Activated naive CD4-positive, alpha-beta T cell treated with Interleukin-2 at 50 U/mL for 16 hours (primary cell): ENCODE measurements at regions not wholly inside any gene's neighbourhood (a gene's known extent, or its start where the extent isn't known, plus 50 kb on each side); places are given as distances from the start of the nearest gene placed in this dataset.

Experiments
- DNase-seq: peaks from one replicate; pipeline ENCODE4 v3.0.0-alpha.2; 2020

DNA sequence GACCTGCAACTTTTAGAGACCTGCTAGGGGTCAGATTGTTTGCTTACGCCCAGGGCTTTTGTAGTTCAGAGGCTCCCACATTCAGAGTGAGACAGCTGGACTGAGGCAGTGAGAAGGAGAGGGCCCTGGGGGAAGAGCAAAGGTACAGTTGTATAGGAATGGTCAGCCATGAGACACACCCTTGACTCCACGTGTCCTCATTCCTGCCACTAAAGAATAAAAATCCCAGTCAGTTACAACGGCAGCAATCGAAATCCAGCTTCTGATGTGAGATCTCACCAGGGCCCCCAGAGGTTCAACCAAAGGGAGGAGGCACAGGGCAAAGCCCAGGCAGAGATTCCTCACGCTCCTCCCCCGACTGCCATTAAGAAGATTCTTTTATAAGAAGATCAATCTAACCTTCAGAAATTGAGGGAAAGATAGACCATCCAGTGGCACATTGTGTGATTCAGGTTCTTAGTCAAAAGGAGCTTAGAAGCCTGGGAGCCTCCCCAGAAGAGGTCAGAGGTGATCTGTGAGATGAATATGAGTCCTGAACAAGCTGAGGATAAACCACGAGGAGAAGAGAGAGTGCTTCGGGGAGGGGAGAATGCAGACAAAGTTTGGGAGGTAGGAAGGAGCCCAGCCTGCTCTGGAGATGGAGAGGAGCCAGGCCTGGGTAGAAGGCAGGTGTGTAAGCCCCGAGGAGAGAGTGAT is 317.0 kb downstream of the CYP26B1 start:
- no peak for DNase-seq

DNA sequence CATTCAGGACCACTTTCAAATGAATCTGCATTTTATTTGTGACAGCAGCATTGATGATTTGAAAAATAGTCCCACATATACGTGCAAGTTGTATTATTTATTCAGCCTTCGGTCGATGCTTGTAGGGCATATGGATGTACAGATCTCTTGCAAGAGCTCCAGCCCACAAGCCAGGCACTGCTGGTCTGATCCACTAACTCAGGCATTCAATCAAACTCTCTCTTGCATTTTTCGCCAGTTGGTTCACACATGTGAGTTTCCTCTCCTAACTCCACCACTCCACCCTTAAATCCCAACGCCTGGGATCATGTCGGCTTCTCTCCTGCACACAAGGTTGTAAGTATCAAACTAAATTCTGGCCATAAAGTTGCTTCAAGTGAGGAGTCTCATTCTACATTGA is 318.7 kb downstream of the CYP26B1 start:
- DNase-seq = no peak

DNA sequence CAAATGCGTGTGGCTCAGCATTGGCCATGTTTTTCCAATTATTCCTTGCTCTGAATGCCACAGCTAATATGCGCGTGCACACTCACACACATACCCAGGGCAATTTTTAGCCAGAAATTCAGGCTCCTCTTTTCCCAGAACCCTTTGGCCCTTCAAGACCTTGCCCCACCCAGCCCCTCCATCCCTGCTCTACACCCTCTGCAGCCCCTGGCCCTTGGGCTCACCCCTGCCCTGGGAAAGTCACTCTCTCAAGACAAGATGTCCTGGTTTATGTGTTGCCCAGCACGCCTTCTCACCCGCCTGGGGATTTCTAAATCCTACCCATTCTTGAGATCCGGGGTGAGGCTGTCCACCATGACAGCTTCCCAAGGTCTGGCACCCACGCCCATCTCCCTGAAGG is 319.7 kb downstream of the CYP26B1 start:
- no peak for DNase-seq

DNA sequence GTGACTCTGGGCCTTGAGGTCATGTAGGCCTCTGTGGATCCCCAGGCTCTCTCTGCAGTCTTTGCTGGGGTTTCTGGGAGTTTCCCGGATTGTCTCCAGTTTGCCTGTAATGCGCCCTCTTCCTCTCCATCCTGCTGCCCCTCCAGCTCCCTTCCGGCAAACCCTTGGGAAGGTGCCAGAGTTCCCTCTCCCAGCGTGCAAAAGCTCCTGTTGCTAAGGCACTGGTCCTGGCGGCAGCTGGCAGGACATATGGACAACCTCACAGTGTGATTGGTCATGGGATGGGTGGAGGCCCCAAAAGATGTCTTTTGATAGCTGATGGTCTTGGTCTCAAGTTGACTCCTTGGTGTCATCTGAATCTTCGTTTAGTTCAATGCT is 320.1 kb downstream of the CYP26B1 start:
- no peak for DNase-seq

DNA sequence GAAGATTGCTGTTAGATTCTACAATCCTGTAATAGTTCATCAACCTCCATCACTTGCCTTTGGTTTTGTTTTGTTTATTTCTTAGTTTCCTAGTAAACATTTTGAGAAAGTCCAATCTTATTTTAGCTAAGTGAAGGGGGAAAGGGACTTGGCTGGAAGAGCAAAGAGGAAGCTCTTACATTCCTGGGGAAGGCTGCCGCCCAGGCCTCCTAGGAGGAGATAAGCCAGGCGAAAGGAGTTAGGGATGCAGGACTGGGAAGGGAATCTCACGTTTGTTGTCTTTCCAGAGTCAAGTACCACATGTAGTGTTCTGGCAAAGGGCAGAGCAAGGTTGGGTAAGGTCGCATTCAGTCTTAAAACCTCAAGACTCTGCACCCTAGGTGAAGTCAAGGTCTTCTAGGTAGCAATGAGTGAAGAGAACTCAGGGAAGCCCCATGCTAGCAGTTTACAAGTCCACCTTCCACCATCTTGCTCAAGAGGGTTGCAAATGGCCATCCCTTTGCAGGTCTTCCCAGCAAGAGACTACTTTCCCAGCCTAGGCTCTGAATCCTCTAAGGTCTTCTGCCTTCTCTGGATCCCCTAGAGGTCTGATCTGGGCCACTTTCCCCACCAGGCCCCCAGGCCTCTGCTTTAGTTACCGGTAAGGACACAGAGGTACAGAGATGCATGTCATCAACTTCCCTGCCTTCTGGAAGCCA is 320.7 kb downstream of the CYP26B1 start:
- no peak for DNase-seq

DNA sequence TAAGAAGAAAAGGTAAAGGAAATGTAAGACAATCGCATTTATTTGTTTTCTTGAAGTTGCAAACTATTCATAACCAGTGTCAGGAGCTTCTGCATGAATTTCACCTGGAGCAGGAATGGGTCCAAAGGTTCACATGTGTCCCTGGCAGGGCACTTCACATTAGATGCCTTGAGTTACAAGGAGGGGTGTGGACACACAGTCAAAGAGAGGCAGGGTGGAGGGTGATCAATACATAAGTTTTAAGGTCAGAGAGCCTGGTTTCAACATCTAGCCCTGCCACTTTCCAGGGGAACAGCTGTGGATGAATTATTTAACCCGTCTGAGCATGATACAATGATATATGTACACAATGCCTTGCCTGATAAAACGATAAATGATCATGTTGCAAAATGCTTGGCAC is 321.4 kb downstream of the CYP26B1 start:
- DNase-seq = no peak

DNA sequence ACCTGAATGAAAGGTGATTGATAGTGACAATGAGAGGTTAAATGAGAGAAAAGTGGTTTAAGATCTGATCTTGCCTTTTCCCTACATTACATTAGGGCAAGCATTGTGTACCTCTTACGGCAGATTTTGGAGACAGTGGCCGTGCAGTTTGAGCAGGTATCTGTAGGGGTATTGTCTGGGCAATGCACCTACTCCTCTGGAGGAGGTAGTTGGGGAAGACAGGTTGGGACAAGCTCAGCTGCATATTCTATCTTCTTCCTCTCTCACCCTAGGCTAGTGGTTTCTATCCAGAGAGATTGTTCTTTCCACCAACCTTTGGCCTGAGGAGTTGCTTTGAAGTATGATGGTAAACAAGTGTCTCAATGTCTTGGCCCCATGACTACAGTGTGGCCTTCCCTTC is 323.2 kb downstream of the CYP26B1 start:
- no peak for DNase-seq

DNA sequence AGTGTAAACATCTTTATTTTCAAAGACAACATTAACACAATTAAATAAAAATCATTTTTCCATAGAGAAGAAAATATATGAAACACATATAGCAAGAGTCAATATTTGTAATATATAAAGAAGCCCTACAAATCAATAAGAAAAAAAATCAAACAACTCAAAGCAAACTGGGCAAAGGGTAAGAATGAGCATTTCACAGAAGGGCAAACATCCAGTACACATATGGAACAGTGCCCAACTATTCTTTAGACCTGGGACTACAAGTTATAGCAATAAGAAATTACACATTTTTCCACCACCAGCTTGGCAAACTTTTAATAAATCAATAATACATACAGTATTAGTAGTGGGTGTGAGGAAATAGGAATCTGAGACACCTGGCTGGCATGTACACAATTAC is 324.1 kb downstream of the CYP26B1 start:
- no peak for DNase-seq

DNA sequence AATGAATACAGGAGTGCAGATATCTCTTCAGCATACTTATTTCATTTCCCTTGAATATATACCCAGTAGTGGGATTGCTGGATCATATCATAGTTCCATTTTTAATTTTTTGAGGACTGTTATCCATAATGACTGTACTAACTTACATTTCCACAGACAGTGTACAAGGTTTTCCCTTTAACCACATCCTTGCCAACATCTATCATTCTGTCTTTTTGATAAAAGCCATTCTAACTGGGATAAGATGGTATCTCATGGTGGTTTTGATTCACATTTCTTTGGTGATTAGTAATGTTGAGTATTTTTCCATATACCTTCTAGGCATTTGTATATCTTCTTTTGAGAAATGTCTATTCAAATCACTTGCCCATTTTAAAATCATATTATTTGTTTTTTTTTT is 325.2 kb downstream of the CYP26B1 start:
- no peak for DNase-seq

DNA sequence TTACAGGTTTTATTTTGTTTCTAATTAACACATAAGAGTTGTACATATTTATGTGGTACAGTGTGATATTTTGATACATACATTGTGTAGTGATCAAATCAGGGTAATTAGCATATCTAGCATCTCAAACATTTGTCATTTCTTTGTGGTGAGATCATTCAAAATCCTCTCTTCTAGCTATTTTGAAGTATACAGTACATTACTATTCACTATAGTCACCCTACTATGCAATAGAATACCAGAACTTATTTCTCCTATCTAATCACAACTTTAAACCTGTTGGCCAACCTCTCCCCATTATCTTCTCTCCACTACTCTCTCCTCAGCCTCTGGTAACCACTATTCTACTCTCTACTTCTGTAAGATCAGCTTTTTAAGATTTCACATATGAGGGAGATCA is 325.8 kb downstream of the CYP26B1 start:
- DNase-seq = no peak

DNA sequence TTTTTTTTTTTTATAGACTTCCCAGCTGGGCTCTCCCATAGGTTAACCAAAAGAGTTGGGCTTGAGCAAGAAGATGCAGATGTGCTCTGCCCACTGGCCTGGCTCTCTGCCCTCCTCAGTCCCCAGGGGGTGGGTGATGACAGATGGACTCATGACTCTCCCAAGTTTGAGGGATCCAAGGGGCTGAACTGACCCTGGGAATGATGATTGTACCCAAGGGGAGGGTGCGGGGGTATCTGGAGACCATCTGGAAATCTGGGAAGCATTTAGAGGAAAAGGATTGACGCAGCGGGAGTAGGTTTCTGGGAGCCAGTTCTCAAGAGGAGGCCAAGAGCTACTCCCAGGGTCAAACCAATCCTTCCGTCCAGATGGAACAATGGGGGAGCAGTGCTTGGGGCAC is 330.8 kb downstream of the CYP26B1 start:
- no peak for DNase-seq

DNA sequence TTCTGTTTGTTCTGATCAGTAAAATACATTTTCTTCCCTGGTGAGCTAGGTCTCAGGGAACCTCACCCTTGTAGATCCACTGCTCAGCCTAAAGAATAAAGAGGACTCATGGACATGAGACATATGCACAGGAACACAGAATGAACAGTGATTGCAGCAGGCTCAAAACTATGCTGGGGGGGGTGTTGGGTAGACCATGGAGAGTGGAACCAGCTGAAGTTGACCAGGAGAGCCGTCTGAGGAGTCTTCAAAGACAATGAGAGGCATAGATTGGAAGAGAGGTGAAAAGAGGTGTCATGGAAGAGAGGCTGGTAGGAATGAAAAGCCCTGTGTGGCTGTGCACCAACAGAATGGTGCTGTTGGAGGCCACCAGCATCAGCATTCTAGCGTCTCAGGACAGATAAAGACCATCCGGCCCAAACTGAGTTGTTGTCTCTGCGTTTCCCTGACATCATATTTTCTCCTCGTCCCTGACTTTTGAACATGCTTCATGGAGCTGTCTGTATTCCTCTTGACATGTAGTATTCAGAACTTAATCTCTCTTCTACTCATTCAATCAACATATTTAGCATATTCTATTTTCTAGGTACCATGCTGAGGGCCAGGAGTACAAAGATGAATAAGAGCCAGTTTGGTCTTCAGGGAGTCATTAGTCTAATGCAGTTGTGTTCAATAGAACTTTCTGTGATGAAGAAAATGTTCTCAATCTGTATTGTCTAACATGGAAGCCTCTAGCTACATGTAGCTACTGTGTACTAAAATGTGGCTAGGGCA is 331.8 kb downstream of the CYP26B1 start:
- no peak for DNase-seq

DNA sequence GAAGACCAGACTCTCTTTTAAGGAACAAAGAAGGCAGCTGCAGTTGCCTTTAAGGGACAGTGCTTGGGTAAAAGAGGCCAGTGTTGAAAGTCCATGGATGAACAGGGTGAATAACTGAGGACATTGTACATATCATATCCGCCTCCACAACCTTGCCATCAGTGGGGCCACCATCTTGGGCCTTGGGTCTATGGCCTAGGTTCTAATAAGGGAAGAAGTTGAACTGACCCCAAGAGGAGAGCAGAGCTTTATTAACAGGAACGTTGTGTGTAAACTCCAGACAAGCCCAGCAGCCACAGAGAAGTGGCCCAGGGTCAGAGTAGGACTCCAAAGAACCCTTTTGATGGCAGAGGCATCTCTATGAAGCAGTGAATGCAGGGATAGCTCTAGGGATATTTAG is 332.8 kb downstream of the CYP26B1 start:
- DNase-seq = no peak

DNA sequence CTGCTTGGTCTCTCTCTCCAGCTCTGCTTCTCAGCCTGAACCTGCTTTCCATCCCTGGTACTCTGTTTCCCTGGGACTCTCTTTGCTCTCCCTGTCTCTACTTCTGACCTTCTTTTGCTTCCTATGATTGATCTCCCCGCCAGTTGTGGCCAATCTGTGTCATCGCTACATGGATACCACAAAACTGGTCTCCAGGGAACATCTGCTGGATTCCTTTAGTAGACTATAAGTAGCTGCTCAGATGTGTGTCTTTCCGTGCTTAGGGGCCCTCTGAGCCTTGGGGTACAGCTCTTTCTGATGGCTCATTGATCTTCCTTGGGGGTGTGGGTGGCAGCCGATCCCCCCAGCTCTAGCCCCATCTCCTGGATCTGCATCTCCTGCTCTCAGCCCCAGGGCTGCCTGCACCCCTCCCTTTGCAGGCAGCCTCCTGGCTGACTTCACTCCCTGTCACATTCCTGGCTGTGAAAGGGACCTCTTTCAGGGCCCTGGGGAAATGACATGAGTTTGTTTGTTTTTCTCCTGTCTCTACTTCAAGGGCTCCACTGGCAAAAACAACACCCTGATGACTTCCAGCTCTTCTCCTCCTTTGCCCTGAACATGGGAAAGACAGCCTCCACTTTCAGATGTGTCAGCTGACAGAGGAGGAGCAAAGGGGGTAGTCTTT is 333.7 kb downstream of the CYP26B1 start:
- no peak for DNase-seq

DNA sequence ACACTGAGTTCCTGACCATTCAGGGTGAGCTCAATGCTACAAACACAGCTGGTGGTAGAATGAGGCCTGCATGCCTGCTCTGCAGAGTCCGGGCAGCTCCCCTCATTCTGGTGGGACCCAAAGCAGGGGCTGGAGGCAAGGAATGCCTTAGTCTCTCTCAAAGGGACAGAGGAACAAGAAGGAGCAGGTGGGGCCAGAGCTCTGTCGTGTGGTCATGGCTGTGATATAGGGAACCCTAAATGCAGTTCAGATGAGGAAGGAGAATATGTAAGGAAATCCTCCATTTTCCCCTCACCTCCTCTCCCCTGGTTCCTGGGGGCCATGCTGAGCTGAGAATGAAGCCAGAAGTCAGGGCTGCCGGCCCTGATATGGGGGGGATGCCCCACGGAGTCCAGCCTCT is 334.3 kb downstream of the CYP26B1 start:
- no peak for DNase-seq

DNA sequence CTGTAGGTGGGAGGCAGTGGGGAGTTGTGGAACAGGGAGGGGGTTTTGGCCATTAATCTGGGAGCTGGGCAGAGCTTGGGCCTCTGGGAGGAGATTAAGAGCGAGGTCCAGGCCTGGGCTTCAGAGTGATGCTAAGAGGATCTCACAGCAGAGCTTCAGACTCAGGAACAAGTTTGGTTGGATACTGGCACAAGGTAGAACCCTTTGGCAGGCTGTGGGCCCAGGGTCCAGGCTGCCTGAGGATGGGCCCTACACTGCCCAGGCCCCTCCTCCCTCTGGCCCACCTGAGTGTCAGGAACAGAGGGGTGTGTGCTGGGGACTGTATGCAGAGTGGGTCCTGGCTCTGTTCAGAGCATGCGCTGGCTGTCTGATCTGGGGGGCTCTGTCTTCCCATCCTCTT is 334.9 kb downstream of the CYP26B1 start:
- DNase-seq = no peak

DNA sequence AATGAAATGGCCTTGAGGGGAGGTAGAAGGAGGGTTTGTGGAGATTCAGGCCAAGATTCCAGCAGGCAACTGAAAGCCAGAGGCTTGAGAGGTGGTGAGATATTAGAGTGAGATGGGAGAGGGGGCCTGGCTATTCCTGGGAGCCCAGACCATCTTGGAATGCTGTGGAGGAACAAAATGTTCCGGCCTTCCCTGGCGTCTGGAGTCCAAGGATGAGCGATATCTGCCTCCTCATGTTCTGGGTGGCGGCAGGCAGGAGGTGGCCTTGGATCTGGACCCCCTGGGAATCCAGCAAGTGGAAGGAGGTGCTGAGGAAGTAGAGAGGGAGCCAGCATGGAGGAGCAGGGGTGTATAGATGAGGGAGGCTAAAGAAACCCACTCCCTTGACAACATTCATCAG is 335.9 kb downstream of the CYP26B1 start:
- DNase-seq = no peak

DNA sequence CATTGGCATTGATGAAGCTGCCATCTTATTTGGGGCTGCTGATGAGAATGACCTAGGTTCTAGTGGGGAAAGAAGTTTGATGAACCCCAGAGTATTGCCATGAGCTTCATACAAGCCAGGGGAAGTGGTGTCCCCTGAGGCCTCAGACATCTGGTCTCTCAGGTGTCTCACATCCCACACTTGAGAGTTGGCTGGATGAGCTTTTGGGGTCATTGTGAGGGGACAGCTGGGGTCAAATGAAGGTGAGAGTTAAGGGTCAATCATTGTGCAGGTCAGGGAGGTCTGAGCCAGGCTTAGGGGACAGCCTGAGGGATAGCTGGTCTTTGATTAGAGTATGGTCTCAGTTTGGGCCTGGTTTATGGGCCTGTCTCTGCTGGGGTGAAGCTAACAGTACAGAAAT is 336.5 kb downstream of the CYP26B1 start:
- no peak for DNase-seq

DNA sequence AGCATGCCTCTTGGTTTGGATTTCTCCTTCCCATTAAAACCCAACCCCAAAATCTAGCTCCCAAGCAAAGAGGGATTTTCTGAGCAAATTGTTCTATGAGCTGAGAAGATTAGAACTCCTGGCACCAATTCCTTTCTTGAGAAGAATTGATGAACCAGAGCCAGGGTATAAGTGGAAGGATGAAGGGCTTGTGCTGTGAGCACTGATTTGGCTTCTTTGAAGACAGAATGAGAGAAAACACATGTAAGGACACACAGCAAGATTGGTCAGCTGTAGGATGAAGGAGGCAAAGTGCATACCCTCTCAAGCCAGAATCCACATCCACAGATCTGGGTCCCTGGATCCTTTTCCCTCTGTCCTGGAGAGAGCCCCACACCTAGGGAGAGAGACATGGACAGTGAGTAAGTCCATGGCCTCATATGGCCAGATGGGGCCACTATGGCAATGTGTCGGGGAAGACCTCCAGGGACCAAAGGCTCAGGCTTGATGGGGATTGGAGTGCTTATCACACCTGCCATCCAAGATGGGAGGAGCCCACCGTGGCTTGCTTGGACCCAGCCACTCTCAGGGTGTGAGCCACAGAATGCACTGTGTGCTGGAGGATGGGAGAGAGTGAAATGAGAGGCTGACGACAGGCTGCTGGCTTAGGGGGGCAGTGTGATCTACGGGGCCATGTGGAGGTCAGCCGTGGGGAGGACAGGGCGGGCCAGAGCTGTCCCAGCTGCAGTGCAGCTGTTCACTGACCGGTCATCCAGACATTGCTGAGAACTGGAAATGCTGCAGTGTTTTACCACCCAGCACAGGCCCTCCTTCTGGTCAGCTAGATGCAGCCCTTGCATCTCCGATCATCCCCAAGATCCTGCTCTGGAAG is 339.8 kb downstream of the CYP26B1 start:
- DNase-seq = no peak

DNA sequence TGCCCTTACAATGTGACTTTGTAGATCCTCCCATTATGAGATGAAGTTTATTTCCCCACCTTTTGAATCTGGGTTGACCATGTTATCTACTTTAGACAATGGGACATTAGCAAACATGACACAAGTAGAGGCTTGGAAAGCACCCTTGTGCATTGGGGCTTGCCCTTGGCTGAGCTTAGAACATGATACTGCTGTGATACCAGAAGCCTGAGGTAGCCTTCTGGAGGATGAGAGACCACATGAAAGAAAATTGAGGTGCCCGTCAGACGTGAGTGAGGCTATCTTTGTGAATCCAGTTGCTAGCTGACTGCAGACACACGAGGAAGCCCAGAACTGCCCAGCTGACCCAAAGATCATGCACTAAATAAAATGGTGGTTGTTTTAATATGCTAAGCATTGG is 341.2 kb downstream of the CYP26B1 start:
- no peak for DNase-seq

DNA sequence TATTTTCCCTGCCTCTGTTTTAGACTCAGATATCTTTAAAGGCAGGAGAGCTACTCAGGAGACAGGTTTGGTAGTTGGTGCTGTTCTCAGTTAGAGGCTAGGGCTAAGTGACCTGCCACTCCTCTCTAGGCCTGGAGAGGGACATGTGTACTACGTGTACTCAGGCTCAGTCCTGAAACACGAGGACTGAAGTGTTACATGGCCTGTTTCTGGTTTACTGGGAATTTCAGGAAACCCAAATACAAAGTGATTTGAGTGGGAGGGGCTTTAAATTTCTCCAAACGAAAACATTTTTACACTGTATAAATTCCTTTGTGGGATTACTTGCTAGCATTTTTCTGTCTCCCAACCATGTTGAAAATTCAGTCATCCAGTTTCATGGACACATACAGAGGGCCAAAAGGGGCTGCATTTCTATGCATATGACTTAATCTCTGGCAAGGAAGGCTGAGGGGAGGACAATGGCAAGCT is 343.3 kb downstream of the CYP26B1 start:
- DNase-seq = no peak

DNA sequence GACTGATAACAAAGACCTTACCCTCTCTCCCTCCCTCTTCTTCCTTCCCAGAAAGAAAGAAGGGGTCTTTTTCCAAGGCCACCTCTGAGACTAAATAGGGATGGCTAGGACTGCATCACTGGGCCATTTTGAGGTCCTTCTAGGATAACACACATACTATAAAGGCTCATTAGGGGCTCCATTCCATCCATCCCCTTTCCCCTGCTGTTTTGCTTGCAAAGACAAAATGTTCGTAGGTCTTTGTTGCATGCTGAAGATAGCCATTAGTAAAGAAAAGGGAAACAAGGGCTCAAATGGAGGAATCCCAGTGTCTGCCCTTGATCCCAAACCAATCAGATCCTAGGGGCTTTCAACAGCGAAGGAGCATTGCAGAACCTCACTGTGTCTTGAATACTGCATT is 344.3 kb downstream of the CYP26B1 start:
- no peak for DNase-seq

DNA sequence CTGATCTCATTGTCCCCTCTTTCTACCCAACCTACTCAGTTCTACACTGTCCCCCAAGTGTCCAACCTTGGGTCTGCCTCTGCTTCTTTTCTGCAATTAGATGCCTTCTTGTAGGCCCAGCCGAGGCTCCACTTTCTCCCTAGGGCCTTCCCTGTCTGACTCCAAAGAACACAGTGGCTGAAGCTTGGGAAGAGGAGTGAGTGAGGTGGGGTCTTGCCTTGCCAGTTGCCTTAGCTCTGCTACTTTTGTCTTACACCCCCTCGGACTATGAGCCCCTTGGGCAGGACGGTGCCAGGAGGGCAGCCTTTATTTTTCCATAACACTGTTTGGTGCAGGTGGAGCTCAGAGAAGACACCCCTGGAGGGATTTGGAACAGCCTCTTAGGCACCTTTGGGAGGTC is 345.1 kb downstream of the CYP26B1 start:
- DNase-seq = no peak
